GM21723 (cell line): ENCODE measurements at regions not wholly inside any gene's neighbourhood (a gene's known extent, or its start where the extent isn't known, plus 50 kb on each side); places are given as distances from the start of the nearest gene placed in this dataset.

Experiments used
- ATAC-seq: cut with Tn5 transposase; IDR thresholded peaks from one replicate; pipeline ENCODE4 v1.9.1; 2021; ENCODE audit warnings: mild to moderate bottlenecking, moderate library complexity; ENCODE audit not compliant: unreplicated experiment

GRCh38 chr4:188804861-188805260 is 665.6 kb downstream of the TRIML1 start:
- no peak for ATAC-seq

- ATAC-seq: no peak
These were observed 671.9 kb downstream of the TRIML1 start for GRCh38 chr4:188811121-188811520.

- ATAC-seq: no peak
These were observed 673.4 kb downstream of the TRIML1 start for GRCh38 chr4:188812644-188813043.

GRCh38 chr4:188818300-188818699 is 679.1 kb downstream of the TRIML1 start:
- ATAC-seq: no peak

GRCh38 chr4:188819233-188819632 is 680.0 kb downstream of the TRIML1 start:
- no peak for ATAC-seq

- ATAC-seq: no peak
These were observed 682.3 kb downstream of the TRIML1 start for GRCh38 chr4:188821500-188821899.

- ATAC-seq: no peak
These were observed 683.5 kb downstream of the TRIML1 start for GRCh38 chr4:188822698-188823097.

GRCh38 chr4:188824553-188824952 is 685.3 kb downstream of the TRIML1 start:
- no peak for ATAC-seq

- ATAC-seq: no peak
These were observed 687.2 kb downstream of the TRIML1 start for GRCh38 chr4:188826393-188826792.

- ATAC-seq: no peak
These were observed 700.5 kb downstream of the TRIML1 start for GRCh38 chr4:188839704-188840103.

GRCh38 chr4:188841523-188841922 is 702.3 kb downstream of the TRIML1 start:
- no peak for ATAC-seq

GRCh38 chr4:188854436-188854835 is 715.2 kb downstream of the TRIML1 start:
- no peak for ATAC-seq

- ATAC-seq: no peak
These were observed 719.5 kb downstream of the TRIML1 start for GRCh38 chr4:188858696-188859095.

GRCh38 chr4:188864741-188865140 is 725.5 kb downstream of the TRIML1 start:
- ATAC-seq: no peak

- ATAC-seq: no peak
These were observed 728.6 kb downstream of the TRIML1 start for GRCh38 chr4:188867796-188868195.

GRCh38 chr4:188869581-188869980 is 730.3 kb downstream of the TRIML1 start:
- no peak for ATAC-seq

- ATAC-seq: no peak
These were observed 733.6 kb downstream of the TRIML1 start for GRCh38 chr4:188872809-188873208.

GRCh38 chr4:188876881-188877280 is 737.6 kb downstream of the TRIML1 start:
- no peak for ATAC-seq

- ATAC-seq: no peak
These were observed 740.4 kb downstream of the TRIML1 start for GRCh38 chr4:188879598-188879997.

- no peak for ATAC-seq
These were observed 748.7 kb downstream of the TRIML1 start for GRCh38 chr4:188887905-188888304.

GRCh38 chr4:188892837-188893236 is 753.6 kb downstream of the TRIML1 start:
- ATAC-seq: no peak

- no peak for ATAC-seq
These were observed 764.7 kb downstream of the TRIML1 start for GRCh38 chr4:188903986-188904385.

GRCh38 chr4:188904617-188905016 is 765.4 kb downstream of the TRIML1 start:
- ATAC-seq: no peak

- ATAC-seq: no peak
These were observed 766.0 kb downstream of the TRIML1 start for GRCh38 chr4:188905248-188905647.
